RWPE1 (cell line): ENCODE measurements at regions not wholly inside any gene's neighbourhood (a gene's known extent, or its start where the extent isn't known, plus 50 kb on each side); places are given as distances from the start of the nearest gene placed in this dataset.

Experiments
- CTCF ChIA-PET: fragments of 350-600 bp; sonication (Branson Sonifier 250); formaldehyde crosslinking; extraction: SDS; loops from one replicate; lab custom pipeline; 2021; lab: Yijun Ruan, JAX
- POLR2A ChIA-PET: fragments of 400-600 bp; formaldehyde crosslinking; extraction: SDS; loops from one replicate; lab custom pipeline; 2020; ENCODE audit warnings: antibody characterized with exemption; ENCODE audit not compliant: low non-redundant PET; lab: Yijun Ruan, JAX
- DNase-seq: peaks from one replicate; pipeline ENCODE4 v3.0.0; 2012; ENCODE audit warnings: low spot score
- H3K27ac ChIP-seq: fragments of 450-650 bp; 2 replicates; pipeline ENCODE4 v1.5.1; 2017
- TF ChIP-seq, protein P1 (sequence below): fragments of 450-650 bp; conservative IDR thresholded peaks from 2 replicates; pipeline ENCODE4 v1.5.1; 2017; ENCODE audit warnings: low read depth, mild to moderate bottlenecking

- ChIA-PET POLR2A (no interaction called here), CTCF (interaction anchor here (0.6 kb wide), 1 partner anchor 11 kb away, joined by 3 read pairs; no protein-coding TSS in a partner anchor)
- TF ChIP-seq, protein P1, sequence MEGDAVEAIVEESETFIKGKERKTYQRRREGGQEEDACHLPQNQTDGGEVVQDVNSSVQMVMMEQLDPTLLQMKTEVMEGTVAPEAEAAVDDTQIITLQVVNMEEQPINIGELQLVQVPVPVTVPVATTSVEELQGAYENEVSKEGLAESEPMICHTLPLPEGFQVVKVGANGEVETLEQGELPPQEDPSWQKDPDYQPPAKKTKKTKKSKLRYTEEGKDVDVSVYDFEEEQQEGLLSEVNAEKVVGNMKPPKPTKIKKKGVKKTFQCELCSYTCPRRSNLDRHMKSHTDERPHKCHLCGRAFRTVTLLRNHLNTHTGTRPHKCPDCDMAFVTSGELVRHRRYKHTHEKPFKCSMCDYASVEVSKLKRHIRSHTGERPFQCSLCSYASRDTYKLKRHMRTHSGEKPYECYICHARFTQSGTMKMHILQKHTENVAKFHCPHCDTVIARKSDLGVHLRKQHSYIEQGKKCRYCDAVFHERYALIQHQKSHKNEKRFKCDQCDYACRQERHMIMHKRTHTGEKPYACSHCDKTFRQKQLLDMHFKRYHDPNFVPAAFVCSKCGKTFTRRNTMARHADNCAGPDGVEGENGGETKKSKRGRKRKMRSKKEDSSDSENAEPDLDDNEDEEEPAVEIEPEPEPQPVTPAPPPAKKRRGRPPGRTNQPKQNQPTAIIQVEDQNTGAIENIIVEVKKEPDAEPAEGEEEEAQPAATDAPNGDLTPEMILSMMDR: no peak
- DNase-seq: no peak
- H3K27ac ChIP-seq: no peak overlapping the region
Observed at GRCh38 chr5:179435181-179435580, 89.9 kb upstream of the ADAMTS2 start.

DNA sequence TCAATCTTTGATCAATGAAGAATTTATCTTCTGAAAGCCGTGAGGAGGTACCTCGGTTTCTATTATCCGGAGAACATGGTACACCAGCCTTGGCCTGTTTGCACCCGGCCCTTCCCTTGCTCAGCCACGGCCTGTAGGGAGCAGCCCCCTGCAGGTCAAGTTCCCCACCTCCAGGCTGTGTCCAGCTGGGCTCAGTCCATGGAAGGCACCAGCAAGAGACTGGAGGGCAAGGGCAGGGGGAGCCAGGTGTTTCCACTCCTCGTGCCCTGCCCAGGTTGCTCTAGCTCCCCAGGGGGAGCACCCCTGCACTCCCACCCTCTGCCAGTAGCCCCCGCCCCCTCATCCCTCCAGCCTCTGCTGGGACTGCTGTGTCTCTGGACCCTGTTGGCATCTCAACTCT is 87.3 kb upstream of the ADAMTS2 start:
- ChIA-PET CTCF (no interaction called here), POLR2A (no interaction called here)
- TF ChIP-seq, protein P1: no peak
- no peak overlapping the region for H3K27ac ChIP-seq
- DNase-seq: no peak

- CTCF ChIA-PET: interaction anchor here (0.6 kb wide), 2 partner anchors 37 to 1032 kb away, joined by 4 to 6 read pairs; no protein-coding TSS in a partner anchor
- POLR2A ChIA-PET: interaction anchor here (0.6 kb wide), 1 partner anchor 66 kb away, joined by 4 read pairs; no protein-coding TSS in a partner anchor
- H3K27ac ChIP-seq: no peak overlapping the region
Observed at GRCh38 chr5:179431221-179431824, 86.1 kb upstream of the ADAMTS2 start.

GRCh38 chr5:179430193-179431175 is 85.2 kb upstream of the ADAMTS2 start:
- POLR2A ChIA-PET: no interaction called here
- CTCF ChIA-PET: interaction anchor here (0.6 kb wide), 2 partner anchors 28 to 1031 kb away, joined by 3 to 6 read pairs; no protein-coding TSS in a partner anchor
- TF ChIP-seq, protein P1: no peak
- H3K27ac ChIP-seq: no peak overlapping the region
- DNase-seq: no peak

More at GRCh38 chr5:179431221-179431824, 86.1 kb upstream of the ADAMTS2 start:
- no peak for DNase-seq
- TF ChIP-seq, protein P1: no peak

- POLR2A ChIA-PET: no interaction called here
- TF ChIP-seq, protein P1: no peak
- CTCF ChIA-PET: no interaction called here
- DNase-seq: no peak
- no peak overlapping the region for H3K27ac ChIP-seq
Observed at GRCh38 chr5:179427676-179428056, 82.4 kb upstream of the ADAMTS2 start.

GRCh38 chr5:179427032-179427675 is 81.9 kb upstream of the ADAMTS2 start:
- TF ChIP-seq, protein P1: no peak
- no peak for DNase-seq
- no peak overlapping the region for H3K27ac ChIP-seq
- ChIA-PET CTCF (no interaction called here), POLR2A (no interaction called here)
